ENCODE measurements at regions not wholly inside any gene's neighbourhood (a gene's known extent, or its start where the extent isn't known, plus 50 kb on each side); places are given as distances from the start of the nearest gene placed in this dataset.

DNA sequence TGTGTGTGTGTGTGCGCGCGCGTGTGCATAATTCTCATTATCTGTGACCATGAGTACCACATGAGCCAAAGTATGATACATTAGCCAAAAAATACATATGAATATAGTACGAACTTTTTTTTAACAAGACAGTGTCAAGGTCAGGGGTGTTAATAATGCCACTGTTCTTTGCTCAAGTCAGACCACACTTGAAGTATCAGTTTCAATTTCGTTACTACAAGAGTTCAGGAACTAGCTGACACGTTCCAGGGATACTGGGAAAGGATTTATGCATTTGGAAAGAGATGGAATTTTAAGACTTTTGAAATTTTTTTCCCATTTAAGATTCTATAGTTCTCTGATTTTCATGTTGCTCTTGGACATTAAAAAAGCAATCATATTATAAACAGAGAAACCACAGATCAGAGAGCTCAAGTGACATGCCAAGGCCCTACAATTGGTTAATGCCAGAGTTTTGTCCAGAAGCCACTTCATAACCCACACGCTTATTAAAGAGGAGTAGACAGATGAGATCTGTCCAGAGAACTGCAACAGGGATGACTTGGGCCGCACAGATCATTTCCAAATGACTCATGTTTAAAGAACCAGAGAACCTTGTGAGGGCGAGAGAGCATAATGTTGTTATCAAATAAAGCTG is 718.8 kb upstream of the SGCG start:
- no peak for DNase-seq

DNA sequence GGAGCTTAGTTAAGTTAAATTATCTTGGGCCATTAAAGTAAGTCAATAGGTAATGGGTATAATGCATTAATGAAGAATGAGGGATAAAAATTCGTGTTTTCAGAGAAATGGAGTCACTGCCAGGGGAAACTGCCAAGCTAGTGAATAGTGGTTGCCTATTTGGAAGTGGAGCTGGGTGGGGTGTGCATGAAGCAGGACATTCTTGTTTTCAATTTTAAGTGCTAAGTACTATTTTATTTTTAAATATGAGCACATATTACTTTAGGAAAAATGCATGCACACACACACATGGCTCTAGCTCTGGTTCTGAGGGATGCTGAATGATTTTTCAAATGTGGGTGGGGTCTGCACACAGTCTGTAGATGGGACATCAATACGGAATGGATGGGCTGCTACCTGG is 717.7 kb upstream of the SGCG start:
- DNase-seq = no peak

DNA sequence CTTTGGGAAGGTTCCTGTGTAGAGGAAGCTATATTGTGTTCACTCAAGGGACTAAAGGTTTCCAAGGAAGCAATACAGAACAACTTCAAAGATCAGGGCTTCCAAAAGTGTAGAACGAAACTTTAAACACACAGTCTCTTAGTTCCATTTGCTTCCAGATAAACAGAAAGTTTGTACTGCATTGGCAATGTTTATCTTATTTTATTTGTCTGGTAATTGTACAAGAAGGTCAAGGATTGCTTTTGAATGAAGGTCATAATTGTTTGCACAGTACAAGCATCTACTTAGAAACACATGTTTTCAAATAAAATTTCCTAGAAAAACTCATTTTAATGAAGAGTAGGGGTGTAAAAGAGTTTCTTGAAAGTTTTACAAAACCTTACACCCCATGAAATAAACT is 712.7 kb upstream of the SGCG start:
- DNase-seq = no peak

DNA sequence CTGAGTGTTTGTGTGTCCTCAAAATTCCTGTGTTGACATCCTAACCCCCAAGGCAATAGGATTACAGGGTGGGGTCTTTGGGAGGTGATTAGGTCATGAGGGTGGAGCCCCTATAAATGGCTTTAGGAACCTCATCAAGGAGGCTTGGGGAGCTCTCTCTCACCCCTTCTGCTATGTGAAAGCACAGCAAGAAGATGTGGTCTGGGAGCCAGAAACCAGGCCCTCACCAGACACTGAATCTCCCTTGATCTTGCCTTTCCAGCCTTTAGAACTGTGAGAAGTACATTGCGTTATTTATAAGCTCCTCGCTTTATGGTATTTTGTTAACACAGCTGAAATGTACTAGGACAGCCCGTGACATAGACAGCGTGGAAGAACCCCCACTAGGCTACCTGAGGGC is 712.0 kb upstream of the SGCG start:
- no peak for DNase-seq

DNA sequence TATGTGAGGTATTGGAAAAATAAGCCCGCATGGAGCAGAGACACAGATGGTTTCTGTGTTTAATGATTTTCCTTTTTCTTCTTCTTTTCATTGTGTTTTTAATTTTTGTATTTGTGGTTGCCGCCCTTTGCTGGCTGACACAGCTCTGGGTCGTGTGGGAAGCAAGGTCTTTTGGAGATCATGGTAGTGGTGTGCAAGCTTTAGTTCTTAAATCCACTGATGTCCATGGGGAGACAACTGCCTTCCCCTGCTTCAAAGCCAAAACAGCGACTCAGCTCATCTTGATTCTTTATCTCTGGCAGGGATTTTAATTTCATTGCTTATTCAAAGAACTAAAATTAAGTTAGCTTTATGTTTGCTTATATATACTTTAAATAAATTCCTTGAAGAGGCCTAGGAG is 711.3 kb upstream of the SGCG start:
- DNase-seq = no peak

DNA sequence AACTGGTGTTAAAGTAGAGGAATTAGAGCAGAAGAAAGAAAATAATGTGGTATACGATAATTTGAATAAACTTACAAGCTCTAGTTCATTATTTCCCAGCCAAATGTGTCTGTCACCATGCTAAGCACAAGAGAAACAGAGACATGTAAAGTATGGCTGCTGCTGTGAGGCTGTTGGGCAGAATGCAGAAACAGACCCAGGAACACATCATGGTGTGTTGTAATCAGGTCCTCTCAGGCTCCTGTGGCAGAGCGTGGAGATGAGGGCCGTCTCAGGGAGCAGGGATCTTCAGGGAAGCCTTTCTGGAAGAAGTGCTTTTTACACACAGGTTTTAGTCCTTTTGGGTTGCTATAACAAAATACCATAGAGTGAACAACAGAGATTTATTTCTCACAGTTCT is 710.7 kb upstream of the SGCG start:
- DNase-seq = no peak

DNA sequence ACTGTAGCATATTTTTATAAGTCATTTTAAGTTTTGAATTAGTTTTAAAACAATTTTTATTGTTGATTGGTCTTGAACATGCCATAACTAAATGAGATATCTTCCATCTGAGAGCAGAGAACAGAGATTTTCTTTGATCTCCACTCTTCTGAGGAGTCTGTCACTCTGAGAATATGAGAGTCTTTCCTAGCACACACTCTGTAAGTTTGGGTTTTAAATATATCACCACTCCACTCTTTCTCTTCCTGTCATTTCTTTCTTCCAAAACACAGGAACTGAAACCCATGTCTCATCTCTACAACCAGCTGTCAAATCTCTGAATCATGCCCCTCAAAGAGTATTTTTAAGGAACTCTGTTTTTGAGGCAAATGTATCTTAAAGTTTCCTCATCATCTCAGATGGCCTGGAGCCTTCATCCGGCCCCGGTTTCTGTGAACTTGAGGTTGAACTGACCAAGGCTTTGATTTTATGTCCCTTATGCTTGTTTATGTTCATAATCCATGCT is 698.2 kb upstream of the SGCG start:
- DNase-seq = no peak

DNA sequence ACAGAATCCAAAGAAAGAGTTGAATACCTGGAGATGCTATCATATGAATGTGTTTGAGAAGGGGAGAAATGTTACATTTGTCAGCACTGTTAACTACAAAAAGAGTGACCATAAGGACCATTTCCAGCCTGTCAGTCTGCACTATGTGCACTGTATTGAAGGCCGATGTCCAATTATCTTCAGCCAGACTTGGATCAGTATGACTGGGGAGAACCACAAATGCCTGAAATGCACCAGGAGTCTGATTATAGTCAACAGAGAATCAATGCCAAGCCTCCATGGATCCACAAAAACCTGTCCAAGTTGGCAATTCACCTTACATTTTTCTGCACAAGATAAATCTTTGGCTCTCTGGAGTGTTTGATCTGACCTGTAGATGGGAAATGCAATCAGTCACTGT is 697.5 kb upstream of the SGCG start:
- no peak for DNase-seq

DNA sequence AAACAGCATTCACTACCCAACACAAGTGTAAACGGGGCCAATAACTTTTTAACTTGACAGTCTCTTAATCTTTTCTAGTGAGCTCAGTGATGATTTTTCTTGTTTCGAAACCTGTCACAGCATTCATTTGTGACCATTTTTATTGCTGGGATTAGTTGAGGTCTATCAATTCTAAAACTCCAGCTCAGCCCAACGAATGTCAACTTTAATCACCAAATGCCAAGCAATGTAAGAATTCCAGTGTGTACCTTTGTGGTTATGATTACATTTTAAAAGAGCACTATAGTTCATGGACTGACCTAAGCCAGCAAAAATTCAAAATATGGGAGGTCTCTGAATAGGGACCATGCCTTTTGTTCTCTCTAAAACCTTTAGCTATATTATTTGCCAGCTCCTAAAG is 694.3 kb upstream of the SGCG start:
- no peak for DNase-seq

DNA sequence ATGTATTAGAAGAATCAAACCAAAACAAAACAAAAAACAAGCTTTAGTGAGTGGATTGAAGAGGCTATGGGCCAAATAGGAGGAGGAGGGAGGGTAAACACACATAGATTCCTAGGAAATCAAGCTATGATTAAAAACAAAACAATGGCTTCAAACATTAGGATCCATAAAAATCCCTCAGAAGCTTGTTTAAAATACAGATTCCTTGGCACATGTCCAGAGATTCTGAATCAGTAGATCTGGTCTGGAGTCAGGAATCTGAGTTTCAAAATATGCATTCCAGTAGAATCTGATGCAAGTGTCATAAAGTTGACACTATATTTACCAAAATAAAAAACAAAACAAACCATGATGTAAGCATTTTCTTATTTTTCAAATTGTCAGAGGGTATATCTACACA is 692.8 kb upstream of the SGCG start:
- no peak for DNase-seq

DNA sequence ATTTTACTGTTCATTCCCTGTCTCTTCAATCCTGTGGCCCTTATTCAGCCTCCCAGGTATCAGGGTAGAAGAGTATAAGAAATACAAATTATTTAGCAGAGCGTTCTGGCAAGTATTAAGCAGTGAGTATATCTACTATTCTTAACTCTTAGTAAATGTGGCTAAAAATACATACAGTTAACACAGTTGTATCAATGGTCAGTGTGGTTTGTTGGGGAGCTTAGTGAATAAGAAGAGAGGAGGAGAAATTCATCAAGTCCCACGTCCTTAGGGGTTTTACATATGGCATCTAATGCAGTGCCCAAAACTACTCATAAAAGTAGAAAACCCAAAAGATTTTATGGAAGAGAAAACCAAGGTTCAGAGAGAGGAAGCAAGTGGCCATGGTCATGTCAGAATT is 691.0 kb upstream of the SGCG start:
- no peak for DNase-seq

DNA sequence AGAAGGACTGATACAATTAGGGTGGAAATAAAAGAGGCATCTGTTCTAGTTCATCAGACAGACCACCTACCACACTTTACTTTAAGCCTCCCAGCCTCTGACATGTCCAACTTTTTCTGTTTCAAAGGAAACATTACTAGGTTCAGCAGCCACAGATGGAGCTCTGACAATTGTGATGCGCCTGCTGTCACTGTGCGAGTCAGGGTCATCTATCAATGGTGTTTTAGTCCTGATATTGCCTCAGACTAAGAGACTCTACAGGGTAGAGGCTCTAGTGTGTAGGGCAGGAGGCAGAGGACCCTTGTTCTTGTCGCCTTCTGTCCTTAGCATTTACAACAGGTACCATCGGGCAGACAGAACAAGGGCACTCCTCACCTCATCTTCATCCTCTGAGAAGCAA is 685.0 kb upstream of the SGCG start:
- no peak for DNase-seq

DNA sequence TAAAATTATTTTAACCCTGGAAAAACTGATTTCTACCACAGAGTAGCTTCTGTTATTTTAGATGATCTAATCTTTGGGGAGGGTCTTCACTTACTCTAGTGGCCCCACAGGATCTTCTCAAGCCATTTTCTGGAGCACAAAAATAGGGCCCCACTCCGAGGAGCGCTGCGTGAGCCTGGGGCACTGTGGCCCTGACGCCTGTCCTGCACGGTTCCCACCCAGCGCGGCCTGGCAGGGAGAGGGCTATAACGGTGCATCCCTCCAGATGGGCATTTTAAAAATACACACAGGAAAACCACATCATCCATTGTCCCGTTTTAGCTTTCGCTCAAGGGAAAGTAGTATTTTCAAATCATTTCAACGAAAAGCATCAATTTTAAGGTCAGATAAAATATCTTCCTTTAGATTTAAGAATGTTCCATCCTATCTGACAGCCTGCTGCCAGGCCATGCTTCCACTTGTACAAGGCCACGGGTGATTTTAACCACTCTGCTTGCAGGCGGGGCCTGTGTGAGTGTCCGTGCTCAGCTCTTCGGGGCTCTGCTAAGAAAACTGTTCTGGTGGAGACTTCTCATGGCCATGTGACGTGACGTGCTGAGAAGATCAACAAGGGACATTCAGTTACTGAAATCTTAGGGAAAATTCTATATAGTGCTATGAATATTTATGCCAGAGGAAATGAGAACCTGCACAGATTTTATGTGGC is 683.8 kb upstream of the SGCG start:
- DNase-seq = no peak

DNA sequence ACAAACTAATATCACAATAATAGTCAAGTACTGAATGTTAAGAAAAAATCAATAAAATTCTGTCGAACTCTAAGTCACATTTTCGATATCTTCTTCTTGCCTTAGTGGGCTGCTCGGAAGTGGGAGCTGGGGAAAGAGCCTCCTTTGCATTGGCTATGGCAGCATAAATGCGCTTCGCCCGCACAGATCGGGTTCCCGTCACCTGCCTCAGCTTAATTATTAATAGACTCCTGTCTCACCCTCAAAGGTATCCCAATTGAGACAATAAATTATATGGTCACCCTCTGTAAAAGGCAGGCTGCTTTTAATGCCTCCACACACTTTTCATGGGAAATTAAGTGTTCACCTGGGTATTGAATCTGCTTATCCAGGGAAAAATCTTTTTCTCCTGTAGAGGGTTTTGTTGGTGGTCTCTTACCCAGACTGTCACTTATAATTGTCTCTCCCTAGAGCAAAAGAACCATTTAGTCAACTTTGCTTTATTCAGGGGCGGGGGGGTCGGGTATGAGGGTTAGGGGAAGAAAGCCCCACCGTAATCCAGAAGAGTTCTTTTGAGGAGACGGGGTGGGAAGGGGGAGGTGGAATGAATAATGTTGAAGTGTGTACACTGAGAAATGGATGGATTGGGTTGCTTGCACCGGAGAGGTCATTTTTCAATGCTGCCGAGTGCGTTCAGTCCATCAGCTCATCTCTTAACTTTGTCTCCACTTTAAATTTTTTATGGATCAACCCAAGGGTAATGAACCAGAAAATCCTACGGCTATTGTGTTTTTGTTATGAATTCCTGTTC is 682.6 kb upstream of the SGCG start:
- DNase-seq = no peak

DNA sequence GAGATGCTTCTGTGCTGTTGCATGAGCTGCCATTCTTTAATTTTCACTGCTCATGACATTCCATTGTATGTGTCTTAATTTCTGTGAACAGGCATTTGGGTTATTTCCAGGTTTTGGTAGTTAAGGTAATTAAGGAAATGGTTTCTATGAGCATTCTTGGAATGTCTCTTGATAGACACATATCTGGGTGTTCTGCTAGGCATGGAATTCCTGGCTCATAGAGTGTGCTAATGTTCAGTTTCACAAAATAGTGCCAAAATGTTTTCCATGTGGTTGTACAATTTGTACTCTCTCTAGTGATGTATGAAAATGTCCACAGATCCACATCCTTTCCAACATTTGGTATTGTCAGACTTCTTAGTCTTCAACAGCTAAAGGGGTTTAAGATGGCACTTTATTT is 680.9 kb upstream of the SGCG start:
- DNase-seq = no peak

DNA sequence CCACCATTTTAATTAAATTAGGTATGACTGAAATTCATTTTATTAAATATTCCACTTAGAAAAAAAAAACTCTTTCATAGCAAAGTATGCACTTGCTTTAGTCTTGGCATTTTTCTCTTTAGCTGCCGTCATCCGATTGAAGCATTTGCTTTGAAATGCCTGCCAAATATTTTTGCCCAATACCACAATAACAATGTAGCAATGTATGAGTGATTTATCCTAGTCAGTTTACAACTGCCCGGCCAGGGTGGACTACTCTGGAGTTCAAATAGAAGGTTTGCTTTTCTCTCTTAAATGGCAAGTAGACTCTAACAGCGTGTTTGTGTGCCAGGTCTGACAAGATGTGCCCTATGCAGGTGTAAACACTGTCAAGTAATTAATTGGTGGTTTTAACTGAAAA is 675.3 kb upstream of the SGCG start:
- DNase-seq = no peak

DNA sequence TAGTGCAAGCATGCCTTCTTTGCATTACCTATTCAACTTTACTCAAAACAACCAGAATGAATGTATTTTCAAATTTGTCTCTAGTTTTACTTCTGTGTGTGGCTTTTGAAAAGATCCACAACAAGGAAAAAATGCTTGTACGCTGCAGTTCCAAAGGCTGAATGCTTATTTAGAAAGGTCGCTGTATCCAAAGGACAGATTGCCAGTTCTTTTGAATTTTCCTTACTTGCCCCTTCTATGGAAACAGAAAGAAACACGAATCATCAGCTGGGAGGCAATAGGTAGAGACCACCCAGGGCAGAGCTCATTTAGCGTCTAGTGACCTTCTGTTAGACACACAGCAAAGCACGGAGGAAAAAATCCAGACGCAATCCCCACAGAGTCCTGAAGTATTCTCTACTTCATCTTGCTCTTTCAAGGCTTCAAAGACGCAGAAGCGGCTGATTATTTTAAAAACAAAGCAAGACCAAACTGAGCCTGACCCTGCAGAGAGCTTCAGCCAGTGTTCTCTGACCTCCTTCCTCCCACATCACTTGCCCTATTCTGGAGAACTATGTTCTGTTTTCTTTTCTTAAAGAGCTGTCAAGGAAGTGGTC is 674.6 kb upstream of the SGCG start:
- DNase-seq = no peak

DNA sequence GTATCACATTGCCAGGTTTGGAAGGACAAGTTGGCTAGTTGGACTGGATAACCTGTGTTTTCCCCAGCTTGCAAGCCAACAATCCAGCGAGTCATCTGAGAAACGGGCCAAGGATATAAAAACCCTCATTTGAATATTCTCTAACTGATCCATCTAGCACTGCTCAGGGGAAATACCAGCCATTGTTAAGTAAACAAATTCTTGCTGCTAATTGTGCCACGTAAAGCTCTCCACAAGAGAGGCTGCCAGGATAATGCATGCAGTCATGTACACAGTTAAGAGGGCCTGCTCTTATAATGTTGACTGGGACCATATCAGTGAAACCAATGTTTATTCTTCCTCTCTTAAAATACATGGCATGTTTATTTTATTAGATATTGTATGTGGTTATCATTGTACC is 663.2 kb upstream of the SGCG start:
- no peak for DNase-seq

DNA sequence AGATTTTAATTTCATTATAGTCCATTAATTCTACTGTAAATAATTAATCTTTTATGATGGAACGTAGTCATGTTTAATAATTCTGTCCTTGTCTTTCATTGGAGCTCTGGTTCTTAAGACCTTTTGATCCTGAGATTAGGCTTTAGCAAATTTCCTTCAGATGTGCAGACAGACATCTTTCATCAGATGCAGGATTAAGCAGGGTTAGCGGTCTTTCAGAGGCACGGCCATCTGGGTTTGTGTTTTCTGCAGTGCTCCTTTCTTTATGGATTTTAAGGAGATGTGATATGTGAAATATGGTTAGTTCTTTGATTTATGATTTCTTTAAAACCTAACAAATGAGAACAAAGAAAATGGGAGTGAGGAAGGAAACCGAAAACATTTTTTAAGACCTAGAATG is 643.9 kb upstream of the SGCG start:
- DNase-seq = no peak

DNA sequence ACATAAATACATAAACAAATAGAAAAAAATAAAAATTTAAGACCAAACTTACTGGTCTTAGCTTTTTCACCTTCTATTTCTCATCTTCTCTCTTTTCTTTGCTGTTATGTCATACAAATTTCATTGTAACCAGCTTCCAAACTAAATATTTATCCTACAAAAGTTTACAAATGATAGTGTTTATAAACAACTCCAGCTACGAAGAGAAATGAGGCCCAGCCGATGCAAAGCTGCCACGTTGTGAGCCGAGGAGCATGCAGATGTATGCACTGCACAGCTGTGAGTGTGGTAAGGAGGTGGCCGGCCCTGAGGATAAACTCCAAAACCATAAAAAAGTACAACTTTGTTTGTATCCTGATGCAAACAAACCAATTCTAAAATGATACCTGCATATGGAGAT is 642.4 kb upstream of the SGCG start:
- DNase-seq = no peak

DNA sequence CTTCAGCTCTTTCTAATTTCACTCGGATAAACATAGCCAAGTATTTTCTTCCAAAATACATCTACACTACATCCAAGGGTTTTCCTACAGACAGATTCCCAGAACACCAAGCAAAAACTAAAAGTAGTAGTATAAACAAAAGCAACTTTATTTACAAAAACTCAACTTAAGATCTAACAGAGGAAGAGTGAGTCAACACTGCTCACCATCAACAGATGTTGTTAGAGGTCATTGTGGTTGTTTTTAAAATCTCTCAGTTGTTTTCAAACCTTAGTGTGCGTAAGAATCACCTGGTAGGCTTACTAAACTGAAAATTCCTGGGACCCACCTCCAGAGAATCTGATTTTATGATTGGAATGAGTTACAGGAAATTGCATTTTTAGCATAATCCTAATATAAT is 631.7 kb upstream of the SGCG start:
- no peak for DNase-seq

DNA sequence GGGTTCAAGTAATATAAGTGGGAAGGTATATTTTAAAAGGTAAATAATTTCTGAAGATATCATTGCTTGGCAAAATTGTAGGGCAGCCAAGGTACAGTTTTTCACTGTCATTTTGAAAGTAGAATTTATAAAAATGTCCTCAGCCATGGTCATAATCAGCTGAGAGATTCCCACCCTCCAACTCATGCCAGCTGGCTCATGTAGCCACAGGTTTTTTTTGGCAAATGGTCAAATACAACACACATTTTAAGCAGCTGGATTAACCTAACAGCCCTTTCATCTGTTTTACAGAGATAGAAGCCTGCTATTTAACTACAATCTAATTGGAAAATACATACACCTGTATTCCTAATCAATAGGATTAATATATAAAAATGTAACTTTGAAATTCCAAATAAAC is 619.2 kb upstream of the SGCG start:
- DNase-seq = no peak

DNA sequence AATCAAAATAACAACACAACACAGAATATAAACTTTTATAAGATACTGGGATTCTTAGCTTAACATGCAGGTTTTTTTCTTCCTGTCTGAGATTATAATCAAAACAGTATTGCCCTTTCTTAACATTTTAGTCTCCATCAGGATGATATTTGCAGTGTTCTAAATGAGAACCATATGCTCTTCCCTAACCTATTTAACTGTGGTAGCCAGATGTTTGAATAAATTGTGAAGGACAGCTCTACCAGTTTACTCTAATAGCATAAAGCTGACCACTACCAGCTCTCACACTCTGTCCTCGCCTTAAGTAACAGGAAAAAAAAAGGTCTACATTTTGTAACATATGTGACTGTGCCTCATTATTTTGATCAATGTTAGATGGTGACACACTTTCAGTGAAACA is 618.7 kb upstream of the SGCG start:
- DNase-seq = no peak

DNA sequence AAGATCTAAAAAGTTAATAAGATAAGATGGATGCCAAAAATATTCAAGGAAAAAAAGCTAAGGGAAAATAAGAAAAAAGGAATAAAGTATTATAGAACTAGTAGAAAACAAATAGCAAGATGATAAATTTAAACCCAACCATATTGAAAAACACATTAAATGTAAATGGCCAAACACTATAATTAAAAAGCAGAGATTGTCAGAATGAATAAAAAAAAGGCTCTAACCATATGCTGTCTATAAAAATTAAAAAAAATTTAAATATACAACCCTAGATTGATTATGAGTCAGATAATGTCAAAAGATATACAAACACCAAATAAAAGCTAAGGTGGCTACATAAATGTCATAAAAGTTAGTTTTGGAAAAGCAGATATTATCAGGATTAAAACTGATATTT is 617.5 kb upstream of the SGCG start:
- DNase-seq = no peak

Data from activated CD8-positive, alpha-beta memory T cell treated with anti-CD3 and anti-CD28 coated beads for 24 hours (primary cell).